ENCODE measurements at regions not wholly inside any gene's neighbourhood (a gene's known extent, or its start where the extent isn't known, plus 50 kb on each side); places are given as distances from the start of the nearest gene placed in this dataset.

GRCh38 chr9:88034964-88035363, 60.6 kb upstream of the CDK20 start:
- no peak for DNase-seq

- no peak for DNase-seq
Measured at GRCh38 chr9:88033359-88033702, 59.0 kb upstream of the CDK20 start.

- no peak for DNase-seq
Measured at GRCh38 chr9:88028338-88028737, 54.0 kb upstream of the CDK20 start.

GRCh38 chr9:88026118-88026479, 51.8 kb upstream of the CDK20 start:
- DNase-seq = no peak

GRCh38 chr9:88025411-88026117, 51.2 kb upstream of the CDK20 start:
- DNase-seq = no peak

GRCh38 chr9:88024896-88025295, 50.6 kb upstream of the CDK20 start:
- DNase-seq = no peak
